Sciatic nerve (tissue), 2 donors: ENCODE measurements at regions not wholly inside any gene's neighbourhood (a gene's known extent, or its start where the extent isn't known, plus 50 kb on each side); places are given as distances from the start of the nearest gene placed in this dataset.
"Not testable (repeated sequence)": the region's sequence is repeated elsewhere in the genome, so short reads cannot be mapped to it uniquely, and the experiment has no call there.

Experiments used
- ATAC-seq: fragments of 200-7000 bp; cut with Tn5 transposase; one replicate; pipeline ENCODE4 v1.9.1; 2020; ENCODE audit warnings: mild to moderate bottlenecking, moderate library complexity
- DNase-seq: peaks from one replicate; pipeline ENCODE4 v3.0.0-alpha.2; 2020; ENCODE audit warnings: low spot score
- intact Hi-C: fragments of 100-400 bp; cut with DNase I; formaldehyde crosslinking; loops from one replicate; pipeline ENCODE4 v1.14.2; 2022
- donor health status: DM: no; HTN: no; CAD: no.
- donor health status: DM: no; HTN: no; CAD: no.

- no peak for DNase-seq
Observed at GRCh38 chr2:180238729-180239128, 231.6 kb upstream of the CWC22 start.

GRCh38 chr2:180236061-180236460, 229.0 kb upstream of the CWC22 start:
- intact Hi-C loops, DNase-seq, ATAC-seq: not testable (repeated sequence)

More at GRCh38 chr2:180238729-180239128, 231.6 kb upstream of the CWC22 start:
- intact Hi-C loops: no loop called here
- ATAC-seq: no peak

GRCh38 chr2:180235506-180235905, 228.4 kb upstream of the CWC22 start:
- DNase-seq, ATAC-seq, intact Hi-C loops: not testable (repeated sequence)

- intact Hi-C loops, ATAC-seq, DNase-seq: not testable (repeated sequence)
Observed at GRCh38 chr2:180234991-180235390, 227.9 kb upstream of the CWC22 start.

GRCh38 chr2:180231015-180231414, 223.9 kb upstream of the CWC22 start:
- no peak for DNase-seq
- ATAC-seq: no peak
- intact Hi-C loops: no loop called here

GRCh38 chr2:180227461-180227860, 220.4 kb upstream of the CWC22 start:
- ATAC-seq (no peak), DNase-seq (no peak)
- intact Hi-C loops: no loop called here

GRCh38 chr2:180225118-180225517, 218.0 kb upstream of the CWC22 start:
- DNase-seq (no peak), ATAC-seq (no peak)
- intact Hi-C loops: no loop called here

- intact Hi-C loops: no loop called here
- no peak for DNase-seq
- peak; percentile 28 for ATAC-seq
Observed at GRCh38 chr2:180222644-180223043, 215.5 kb upstream of the CWC22 start.

- DNase-seq: no peak
- intact Hi-C loops: no loop called here
- ATAC-seq: no peak
Observed at GRCh38 chr2:180219491-180219890, 212.4 kb upstream of the CWC22 start.

- intact Hi-C loops: no loop called here
- DNase-seq: no peak
- no peak for ATAC-seq
Observed at GRCh38 chr2:180208841-180209240, 201.7 kb upstream of the CWC22 start.

GRCh38 chr2:180205621-180206235, 198.6 kb upstream of the CWC22 start:
- intact Hi-C loops: no loop called here
- ATAC-seq (no peak), DNase-seq (no peak)

GRCh38 chr2:180203972-180204371, 196.9 kb upstream of the CWC22 start:
- no peak for ATAC-seq
- DNase-seq: no peak
- intact Hi-C loops: no loop called here

- peak; percentile 76 for ATAC-seq
Observed at GRCh38 chr2:180202467-180202951, 195.4 kb upstream of the CWC22 start.

GRCh38 chr2:180196419-180196977, 189.4 kb upstream of the CWC22 start:
- ATAC-seq (no peak), DNase-seq (no peak)
- intact Hi-C loops: no loop called here

More at GRCh38 chr2:180202467-180202951, 195.4 kb upstream of the CWC22 start:
- no peak for DNase-seq
- intact Hi-C loops: no loop called here

- intact Hi-C loops: no loop called here
- ATAC-seq (no peak), DNase-seq (no peak)
Observed at GRCh38 chr2:180195847-180196246, 188.8 kb upstream of the CWC22 start.

GRCh38 chr2:180191432-180192124, 184.5 kb upstream of the CWC22 start:
- intact Hi-C loops: no loop called here
- ATAC-seq: no peak
- no peak for DNase-seq

- intact Hi-C loops: no loop called here
- DNase-seq: no peak
Observed at GRCh38 chr2:180190851-180191250, 183.8 kb upstream of the CWC22 start.

GRCh38 chr2:180187611-180188010, 180.5 kb upstream of the CWC22 start:
- intact Hi-C loops: no loop called here
- no peak for ATAC-seq
- DNase-seq: no peak

More at GRCh38 chr2:180190851-180191250, 183.8 kb upstream of the CWC22 start:
- ATAC-seq: no peak

- intact Hi-C loops: no loop called here
- no peak for DNase-seq
- no peak for ATAC-seq
Observed at GRCh38 chr2:180184506-180184905, 177.4 kb upstream of the CWC22 start.

- DNase-seq (no peak), ATAC-seq (no peak)
- intact Hi-C loops: no loop called here
Observed at GRCh38 chr2:180180511-180180910, 173.4 kb upstream of the CWC22 start.
